Peyer's patch (tissue), 4 donors: ENCODE measurements at regions not wholly inside any gene's neighbourhood (a gene's known extent, or its start where the extent isn't known, plus 50 kb on each side); places are given as distances from the start of the nearest gene placed in this dataset.

Experiments
- CTCF ChIP-seq, 6 experiments: fragments of 450-650 bp in 4 of 6; fragments of 200-600 bp in 2 of 6; sonication (generic) in 1 of 6; IDR thresholded peaks; one replicate each; pipeline ENCODE4 v1.5.1; 2017 to 2019; ENCODE audit warnings: antibody characterized with exemption in 6 of 6, mild to moderate bottlenecking in 3 of 6, moderate library complexity in 1 of 6
- POLR2A ChIP-seq, 2 donors: fragments of 450-650 bp; IDR thresholded peaks; one replicate each; pipeline ENCODE4 v1.5.1; 2017; ENCODE audit warnings: antibody characterized with exemption in 2 of 2, mild to moderate bottlenecking in 2 of 2, moderate library complexity in 2 of 2

DNA sequence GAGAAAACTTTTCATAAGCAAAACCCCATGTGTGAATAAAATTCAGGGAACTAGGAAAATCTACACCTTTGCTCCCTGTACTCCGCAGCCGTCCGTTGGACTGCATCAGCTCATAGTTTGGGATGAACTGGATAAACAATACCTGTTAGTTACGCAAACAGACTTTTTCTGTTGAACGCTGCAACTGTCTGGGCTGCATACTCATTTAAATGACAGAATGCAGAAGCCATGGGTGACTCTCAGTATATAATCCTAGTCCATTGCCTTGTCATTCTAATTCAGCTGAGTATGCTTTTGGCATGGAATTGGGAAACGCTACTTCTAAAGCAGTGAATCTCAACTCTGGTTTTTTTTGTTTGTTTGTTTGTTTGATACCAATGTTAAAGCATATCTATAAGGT, 151.6 kb downstream of the SLITRK1 start:
- no peak for TF ChIP-seq CTCF (IDR thresholded peaks at IDR 0.05)
- no peak for TF ChIP-seq POLR2A (IDR thresholded peaks at IDR 0.05)
